ENCODE measurements at regions not wholly inside any gene's neighbourhood (a gene's known extent, or its start where the extent isn't known, plus 50 kb on each side); places are given as distances from the start of the nearest gene placed in this dataset.

- no peak for DNase-seq (ENCODE audit: low spot score)
- no peaks in the 10 kb centered on the region for H3K27me3 ChIP-seq (ENCODE audit: insufficient read depth, poor library complexity, severe bottlenecking)
- no peak for TF ChIP-seq CTCF (IDR thresholded peaks at IDR 0.05; ENCODE audit: poor library complexity, severe bottlenecking)
- H3K27ac ChIP-seq (ENCODE audit: poor library complexity, severe bottlenecking) = peak overlapping the region; percentile 4
- no peaks in the 10 kb centered on the region for H3K36me3 ChIP-seq (ENCODE audit: low read depth)
- ATAC-seq (ENCODE audit: low read depth) = no peak
- no peak overlapping the region for H3K4me3 ChIP-seq (ENCODE audit: severe bottlenecking)
- peaks cover 6% of the 10 kb centered on the region for H3K9me3 ChIP-seq (ENCODE audit: severe bottlenecking)
- peaks cover 22% of the 10 kb centered on the region for H3K4me1 ChIP-seq (ENCODE audit: insufficient read depth, poor library complexity, severe bottlenecking)
These were observed 158.5 kb downstream of the CD83 start for GRCh38 chr6:14276071-14276470.

- peak overlapping the region; percentile 4 for H3K27ac ChIP-seq (ENCODE audit: poor library complexity, severe bottlenecking)
- DNase-seq (ENCODE audit: low spot score) = no peak
- no peak for TF ChIP-seq CTCF (IDR thresholded peaks at IDR 0.05; ENCODE audit: poor library complexity, severe bottlenecking)
These were observed 159.3 kb downstream of the CD83 start for GRCh38 chr6:14276667-14277404.

GRCh38 chr6:14277405-14277930 lies 159.9 kb downstream of the CD83 start:
- H3K4me3 ChIP-seq (ENCODE audit: severe bottlenecking) = no peak overlapping the region
- peak overlapping the region; percentile 4 for H3K27ac ChIP-seq (ENCODE audit: poor library complexity, severe bottlenecking)
- no peaks in the 10 kb centered on the region for H3K36me3 ChIP-seq (ENCODE audit: low read depth)
- peaks cover 6% of the 10 kb centered on the region for H3K9me3 ChIP-seq (ENCODE audit: severe bottlenecking)
- ATAC-seq (ENCODE audit: low read depth) = no peak
- H3K4me1 ChIP-seq (ENCODE audit: insufficient read depth, poor library complexity, severe bottlenecking) = peaks cover 14% of the 10 kb centered on the region
- TF ChIP-seq CTCF (IDR thresholded peaks at IDR 0.05; ENCODE audit: poor library complexity, severe bottlenecking) = no peak
- DNase-seq (ENCODE audit: low spot score) = no peak
- no peaks in the 10 kb centered on the region for H3K27me3 ChIP-seq (ENCODE audit: insufficient read depth, poor library complexity, severe bottlenecking)

More at GRCh38 chr6:14276667-14277404, 159.3 kb downstream of the CD83 start:
- Histone ChIP-seq H3K36me3 (ENCODE audit: low read depth) (no peaks in the 10 kb centered on the region), H3K4me1 (ENCODE audit: insufficient read depth, poor library complexity, severe bottlenecking) (peaks cover 16% of the 10 kb centered on the region), H3K4me3 (ENCODE audit: severe bottlenecking) (no peak overlapping the region), H3K27me3 (ENCODE audit: insufficient read depth, poor library complexity, severe bottlenecking) (no peaks in the 10 kb centered on the region), H3K9me3 (ENCODE audit: severe bottlenecking) (peaks cover 6% of the 10 kb centered on the region)
- ATAC-seq (ENCODE audit: low read depth) = no peak

GRCh38 chr6:14278006-14278405 lies 160.4 kb downstream of the CD83 start:
- TF ChIP-seq CTCF (IDR thresholded peaks at IDR 0.05; ENCODE audit: poor library complexity, severe bottlenecking) = no peak
- DNase-seq (ENCODE audit: low spot score) = no peak
- H3K4me1 ChIP-seq (ENCODE audit: insufficient read depth, poor library complexity, severe bottlenecking) = peaks cover 14% of the 10 kb centered on the region
- peaks cover under 1% of the 10 kb centered on the region for H3K9me3 ChIP-seq (ENCODE audit: severe bottlenecking)
- no peak for ATAC-seq (ENCODE audit: low read depth)
- H3K27me3 ChIP-seq (ENCODE audit: insufficient read depth, poor library complexity, severe bottlenecking) = no peaks in the 10 kb centered on the region
- no peaks in the 10 kb centered on the region for H3K36me3 ChIP-seq (ENCODE audit: low read depth)
- no peak overlapping the region for H3K27ac ChIP-seq (ENCODE audit: poor library complexity, severe bottlenecking)
- no peak overlapping the region for H3K4me3 ChIP-seq (ENCODE audit: severe bottlenecking)

GRCh38 chr6:14278446-14278845 lies 160.9 kb downstream of the CD83 start:
- no peak for ATAC-seq (ENCODE audit: low read depth)
- DNase-seq (ENCODE audit: low spot score) = no peak
- TF ChIP-seq CTCF (IDR thresholded peaks at IDR 0.05; ENCODE audit: poor library complexity, severe bottlenecking) = no peak
- no peaks in the 10 kb centered on the region for H3K27me3 ChIP-seq (ENCODE audit: insufficient read depth, poor library complexity, severe bottlenecking)
- H3K27ac ChIP-seq (ENCODE audit: poor library complexity, severe bottlenecking) = no peak overlapping the region
- H3K4me1 ChIP-seq (ENCODE audit: insufficient read depth, poor library complexity, severe bottlenecking) = peaks cover 14% of the 10 kb centered on the region
- no peaks in the 10 kb centered on the region for H3K36me3 ChIP-seq (ENCODE audit: low read depth)
- no peak overlapping the region for H3K4me3 ChIP-seq (ENCODE audit: severe bottlenecking)
- H3K9me3 ChIP-seq (ENCODE audit: severe bottlenecking) = no peaks in the 10 kb centered on the region
